ENCODE measurements at regions not wholly inside any gene's neighbourhood (a gene's known extent, or its start where the extent isn't known, plus 50 kb on each side); places are given as distances from the start of the nearest gene placed in this dataset.

DNA sequence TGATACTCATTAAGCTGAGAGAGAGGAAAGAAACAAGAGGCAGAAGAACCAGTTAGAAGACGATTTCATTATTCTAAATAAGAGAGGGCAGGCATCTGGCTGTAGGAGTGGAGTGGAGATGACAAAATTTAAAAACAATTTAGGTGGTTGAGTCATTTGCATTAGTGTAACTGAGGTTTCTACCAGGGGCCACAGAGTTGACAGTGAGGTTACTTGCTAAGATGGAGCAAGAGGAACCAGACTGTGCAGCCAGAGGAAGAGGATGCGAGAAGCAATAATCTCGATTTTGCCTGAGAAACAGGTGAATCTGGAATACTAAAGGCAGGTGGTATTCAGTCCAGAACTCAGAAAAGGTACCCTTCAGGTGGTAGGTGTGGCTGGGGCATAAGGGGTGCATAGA lies 491.9 kb downstream of the MID1IP1 start:
- TF ChIP-seq, protein P1, sequence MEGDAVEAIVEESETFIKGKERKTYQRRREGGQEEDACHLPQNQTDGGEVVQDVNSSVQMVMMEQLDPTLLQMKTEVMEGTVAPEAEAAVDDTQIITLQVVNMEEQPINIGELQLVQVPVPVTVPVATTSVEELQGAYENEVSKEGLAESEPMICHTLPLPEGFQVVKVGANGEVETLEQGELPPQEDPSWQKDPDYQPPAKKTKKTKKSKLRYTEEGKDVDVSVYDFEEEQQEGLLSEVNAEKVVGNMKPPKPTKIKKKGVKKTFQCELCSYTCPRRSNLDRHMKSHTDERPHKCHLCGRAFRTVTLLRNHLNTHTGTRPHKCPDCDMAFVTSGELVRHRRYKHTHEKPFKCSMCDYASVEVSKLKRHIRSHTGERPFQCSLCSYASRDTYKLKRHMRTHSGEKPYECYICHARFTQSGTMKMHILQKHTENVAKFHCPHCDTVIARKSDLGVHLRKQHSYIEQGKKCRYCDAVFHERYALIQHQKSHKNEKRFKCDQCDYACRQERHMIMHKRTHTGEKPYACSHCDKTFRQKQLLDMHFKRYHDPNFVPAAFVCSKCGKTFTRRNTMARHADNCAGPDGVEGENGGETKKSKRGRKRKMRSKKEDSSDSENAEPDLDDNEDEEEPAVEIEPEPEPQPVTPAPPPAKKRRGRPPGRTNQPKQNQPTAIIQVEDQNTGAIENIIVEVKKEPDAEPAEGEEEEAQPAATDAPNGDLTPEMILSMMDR (IDR thresholded peaks at IDR 0.05; ENCODE audit: extremely low read depth, missing control alignments): no peak
- no peak for DNase-seq (ENCODE audit: low spot score)

DNA sequence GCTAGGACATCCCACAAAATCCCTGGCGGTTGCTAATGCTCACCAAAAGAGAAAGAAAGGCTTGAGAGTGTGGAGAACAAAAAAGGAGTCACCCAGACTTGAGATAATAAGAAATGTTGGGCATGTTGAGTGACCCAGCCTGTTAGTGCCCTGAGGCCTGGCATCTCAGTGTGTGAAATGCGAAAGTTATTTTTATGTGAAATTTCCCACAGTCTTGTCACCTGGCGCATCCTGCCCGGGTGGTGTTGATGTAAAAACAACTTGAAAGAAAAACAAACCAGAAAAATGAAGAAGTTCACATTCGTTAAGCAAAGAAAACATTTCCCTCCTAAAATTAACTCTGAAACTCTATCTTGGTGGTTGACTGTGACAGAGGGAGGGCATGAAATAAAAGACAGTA lies 495.2 kb downstream of the MID1IP1 start:
- DNase-seq (ENCODE audit: low spot score): no peak
- TF ChIP-seq, protein P1 (IDR thresholded peaks at IDR 0.05; ENCODE audit: extremely low read depth, missing control alignments): no peak

DNA sequence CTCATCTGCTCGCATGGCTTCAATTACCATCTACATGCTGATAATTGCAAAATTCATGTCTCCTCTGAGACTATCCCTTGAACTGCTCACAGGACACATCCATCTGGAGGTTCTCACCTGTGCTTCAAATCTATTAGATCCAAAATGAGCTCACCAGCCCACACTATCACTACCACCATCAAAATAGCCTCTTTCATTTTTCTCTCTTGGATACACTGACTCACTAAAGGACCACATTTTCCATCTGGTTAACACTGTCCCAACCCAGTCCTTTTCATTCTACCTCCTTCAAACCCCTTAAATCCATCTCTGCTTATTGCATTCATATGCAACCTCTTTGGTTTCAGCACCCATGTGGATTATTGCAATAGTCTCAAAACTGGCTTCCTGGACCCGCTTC lies 497.6 kb downstream of the MID1IP1 start:
- TF ChIP-seq, protein P1 (IDR thresholded peaks at IDR 0.05; ENCODE audit: extremely low read depth, missing control alignments): no peak
- no peak for DNase-seq (ENCODE audit: low spot score)

DNA sequence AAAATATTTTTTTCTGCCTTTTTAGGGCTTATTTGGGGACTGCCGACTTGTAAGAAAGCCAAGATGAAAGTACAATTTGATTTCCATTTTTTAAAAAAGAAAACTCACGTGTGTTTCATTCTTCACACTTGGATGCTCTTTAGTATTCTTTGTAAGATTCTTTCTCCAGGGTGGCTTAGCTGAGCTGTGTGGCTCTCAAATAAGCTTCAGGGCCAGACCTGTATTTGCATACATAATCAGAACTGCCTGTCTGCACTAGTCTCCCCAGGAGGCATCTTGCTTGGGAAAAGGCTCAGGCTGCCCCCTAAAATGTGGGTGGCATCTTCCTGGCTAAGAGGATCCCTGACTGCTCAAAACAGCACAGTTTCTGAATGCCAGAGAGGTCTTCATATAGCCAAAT lies 498.4 kb downstream of the MID1IP1 start:
- DNase-seq (ENCODE audit: low spot score): no peak
- TF ChIP-seq, protein P1 (IDR thresholded peaks at IDR 0.05; ENCODE audit: extremely low read depth, missing control alignments): no peak

DNA sequence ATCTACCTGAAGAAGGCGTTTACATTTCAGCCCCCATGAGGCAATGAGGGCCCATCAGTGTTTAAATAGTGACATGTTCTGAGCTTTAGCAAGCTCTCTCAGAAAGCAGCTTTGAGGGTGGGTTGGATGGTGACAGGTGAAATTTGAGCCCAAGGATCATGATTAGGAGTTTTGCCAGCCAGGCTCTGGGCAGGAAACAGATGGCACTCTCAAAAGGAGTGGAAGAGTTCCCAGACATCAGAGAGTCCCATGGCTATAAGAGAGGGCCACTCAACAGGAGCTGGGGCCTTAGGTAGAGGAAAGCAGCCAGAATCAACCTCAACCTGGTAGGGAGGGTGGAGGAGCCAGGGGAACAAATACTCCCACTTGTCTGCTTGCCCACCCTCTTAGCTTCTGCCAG lies 499.8 kb downstream of the MID1IP1 start:
- no peak for DNase-seq (ENCODE audit: low spot score)

DNA sequence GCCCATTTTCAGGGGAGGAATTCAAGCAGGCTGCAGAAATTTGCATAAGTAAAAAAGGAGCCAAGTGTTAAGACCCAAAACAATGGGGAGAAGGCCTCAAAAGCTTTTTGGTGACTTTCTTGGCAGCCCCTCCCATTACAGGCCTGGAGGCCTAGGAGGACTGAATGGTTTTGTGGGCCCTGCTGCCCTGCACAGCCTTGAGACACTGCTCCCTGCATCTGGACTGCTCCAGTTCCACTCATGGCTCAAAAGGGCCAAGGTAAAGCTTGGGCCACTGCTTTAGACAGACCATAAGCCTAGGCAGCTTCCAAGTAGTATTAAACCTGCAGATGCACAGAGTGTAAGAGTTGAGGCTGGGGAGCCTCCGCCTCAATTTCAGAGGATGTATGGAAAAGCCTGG lies 501.6 kb downstream of the MID1IP1 start:
- TF ChIP-seq, protein P1 (IDR thresholded peaks at IDR 0.05; ENCODE audit: extremely low read depth, missing control alignments): no peak
- DNase-seq (ENCODE audit: low spot score): no peak

More for the DNA sequence above, 499.8 kb downstream of the MID1IP1 start:
- TF ChIP-seq, protein P1 (IDR thresholded peaks at IDR 0.05; ENCODE audit: extremely low read depth, missing control alignments): no peak

DNA sequence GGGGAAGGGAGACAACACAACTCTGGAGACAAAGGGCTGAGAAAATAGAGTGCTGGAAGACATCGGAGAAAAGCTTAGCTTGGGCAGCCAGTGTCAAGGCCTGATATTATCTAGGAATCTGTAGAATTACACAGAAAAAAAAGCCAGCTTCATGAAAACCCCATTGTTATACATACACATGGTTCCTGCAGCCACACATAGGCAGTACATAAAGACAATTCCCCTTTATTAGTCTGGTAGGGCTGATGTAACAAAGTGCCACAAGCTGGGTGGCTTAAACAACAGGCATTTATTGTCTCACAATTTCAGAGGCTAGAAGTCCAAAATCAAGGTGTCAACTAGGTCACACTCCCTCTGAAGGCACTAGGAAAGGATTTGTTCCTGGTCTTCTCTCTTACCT lies 503.5 kb downstream of the MID1IP1 start:
- DNase-seq (ENCODE audit: low spot score): no peak
- TF ChIP-seq, protein P1 (IDR thresholded peaks at IDR 0.05; ENCODE audit: extremely low read depth, missing control alignments): no peak
